GM18498 (cell line): ENCODE measurements at regions not wholly inside any gene's neighbourhood (a gene's known extent, or its start where the extent isn't known, plus 50 kb on each side); places are given as distances from the start of the nearest gene placed in this dataset.

Source experiments
- ATAC-seq: cut with Tn5 transposase; IDR thresholded peaks from one replicate; pipeline ENCODE4 v1.9.1; 2021; ENCODE audit warnings: mild to moderate bottlenecking, moderate library complexity; ENCODE audit not compliant: unreplicated experiment

GRCh38 chr12:3972576-3972975 is 99.4 kb upstream of the PARP11 start:
- ATAC-seq = no peak

DNA sequence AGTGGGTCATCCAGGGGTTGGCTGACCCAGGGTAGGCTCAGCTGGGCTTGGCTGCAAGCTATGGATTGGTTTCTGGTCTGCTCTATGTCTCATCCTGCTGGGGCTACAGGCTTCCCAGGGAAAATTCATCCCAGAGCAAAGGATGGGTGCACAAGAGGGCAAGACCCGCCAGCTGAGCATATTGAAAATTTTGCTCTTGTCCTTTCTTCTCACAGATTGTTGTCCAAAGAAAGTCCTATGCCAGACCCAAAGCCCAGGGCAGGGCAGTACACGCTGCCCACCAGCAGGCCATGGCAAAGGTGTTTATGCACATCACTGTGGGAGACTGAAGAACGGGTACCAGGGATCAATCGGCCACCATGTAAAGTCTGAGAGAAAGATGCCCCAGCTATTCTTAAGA is 95.3 kb upstream of the PARP11 start:
- no peak for ATAC-seq

DNA sequence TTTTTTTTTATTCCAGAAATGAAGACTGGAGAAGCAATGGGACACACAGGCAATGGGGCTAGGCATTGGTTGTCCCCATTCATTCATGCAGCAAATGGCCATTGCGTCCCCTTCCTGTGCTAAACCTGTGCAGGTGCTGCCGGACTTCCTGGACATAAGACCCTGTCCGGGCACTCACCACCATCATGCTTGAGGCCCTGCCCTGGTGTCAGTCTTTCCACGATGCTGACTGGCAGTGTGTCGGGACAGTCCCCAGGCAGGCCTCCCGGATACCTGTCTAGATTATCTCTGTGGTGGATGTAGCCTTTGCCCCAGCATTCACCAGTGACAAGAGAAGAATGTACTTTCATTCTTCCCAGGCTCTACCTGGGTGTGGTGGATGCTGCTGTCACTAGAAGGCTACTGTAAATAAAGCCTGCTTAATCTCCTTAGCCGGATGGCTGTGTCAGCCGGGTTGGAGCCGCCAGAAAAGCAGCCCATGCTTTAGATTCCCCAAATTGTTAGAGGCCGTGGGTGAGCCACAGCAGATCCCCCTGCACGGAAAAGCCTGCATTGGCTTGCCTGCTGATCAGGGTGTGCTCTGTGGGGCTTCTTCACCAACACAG is 94.5 kb upstream of the PARP11 start:
- no peak for ATAC-seq

DNA sequence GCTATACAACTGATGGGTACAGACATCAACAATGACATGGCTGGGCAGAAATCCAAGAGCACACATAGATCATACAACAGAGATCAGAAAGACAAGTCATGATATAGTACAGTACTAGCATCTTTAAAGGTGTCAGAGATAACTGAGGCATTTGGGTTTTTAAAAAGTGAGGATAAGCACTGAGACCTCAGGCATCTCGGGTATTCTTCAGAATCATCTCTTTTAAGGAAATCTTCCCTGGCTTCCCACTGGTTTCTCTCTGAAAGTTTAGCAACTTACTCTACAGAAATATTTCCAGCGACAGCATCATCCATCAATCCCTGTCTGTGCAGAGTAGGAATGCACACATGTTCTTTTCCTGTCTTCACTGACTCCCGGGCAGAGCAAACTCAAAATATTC is 93.2 kb upstream of the PARP11 start:
- ATAC-seq = no peak

DNA sequence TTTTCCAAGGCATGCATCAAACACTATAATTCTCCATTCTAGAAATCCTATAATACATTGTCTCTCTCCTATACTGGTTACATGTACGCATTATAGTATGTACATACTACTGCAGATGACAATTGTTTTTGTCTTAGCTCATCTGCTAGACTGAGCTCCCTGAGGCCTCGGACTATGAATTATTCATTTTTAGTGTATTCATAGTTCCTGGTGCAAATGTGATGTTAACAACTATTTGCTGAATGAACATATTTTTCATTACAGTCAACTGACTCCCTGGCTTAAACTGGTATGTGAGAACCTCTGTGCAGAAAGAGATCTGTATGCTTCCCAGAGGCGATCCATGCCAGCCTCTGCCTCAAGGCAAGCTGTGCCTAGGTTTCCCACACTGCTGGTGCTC is 91.8 kb upstream of the PARP11 start:
- no peak for ATAC-seq

DNA sequence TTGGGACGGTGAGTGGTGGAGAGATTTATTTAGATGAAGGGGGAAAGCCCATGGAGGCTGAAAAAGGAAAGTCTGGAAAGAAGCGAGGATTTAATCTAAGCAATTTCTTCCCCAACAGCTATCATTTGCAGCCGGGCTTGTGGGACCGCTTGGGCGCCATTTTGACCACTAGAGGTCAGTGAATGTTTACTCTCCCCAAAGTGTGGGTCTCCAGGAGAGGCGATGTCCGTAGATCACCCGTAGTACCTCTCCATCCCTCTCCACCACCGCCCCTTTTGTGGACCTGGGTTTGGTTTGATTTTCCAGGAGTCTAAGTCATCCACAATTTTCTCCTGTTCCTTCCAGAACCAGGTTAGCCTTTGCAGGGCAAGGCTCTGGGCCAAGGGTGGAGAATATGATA is 91.2 kb upstream of the PARP11 start:
- ATAC-seq = no peak

DNA sequence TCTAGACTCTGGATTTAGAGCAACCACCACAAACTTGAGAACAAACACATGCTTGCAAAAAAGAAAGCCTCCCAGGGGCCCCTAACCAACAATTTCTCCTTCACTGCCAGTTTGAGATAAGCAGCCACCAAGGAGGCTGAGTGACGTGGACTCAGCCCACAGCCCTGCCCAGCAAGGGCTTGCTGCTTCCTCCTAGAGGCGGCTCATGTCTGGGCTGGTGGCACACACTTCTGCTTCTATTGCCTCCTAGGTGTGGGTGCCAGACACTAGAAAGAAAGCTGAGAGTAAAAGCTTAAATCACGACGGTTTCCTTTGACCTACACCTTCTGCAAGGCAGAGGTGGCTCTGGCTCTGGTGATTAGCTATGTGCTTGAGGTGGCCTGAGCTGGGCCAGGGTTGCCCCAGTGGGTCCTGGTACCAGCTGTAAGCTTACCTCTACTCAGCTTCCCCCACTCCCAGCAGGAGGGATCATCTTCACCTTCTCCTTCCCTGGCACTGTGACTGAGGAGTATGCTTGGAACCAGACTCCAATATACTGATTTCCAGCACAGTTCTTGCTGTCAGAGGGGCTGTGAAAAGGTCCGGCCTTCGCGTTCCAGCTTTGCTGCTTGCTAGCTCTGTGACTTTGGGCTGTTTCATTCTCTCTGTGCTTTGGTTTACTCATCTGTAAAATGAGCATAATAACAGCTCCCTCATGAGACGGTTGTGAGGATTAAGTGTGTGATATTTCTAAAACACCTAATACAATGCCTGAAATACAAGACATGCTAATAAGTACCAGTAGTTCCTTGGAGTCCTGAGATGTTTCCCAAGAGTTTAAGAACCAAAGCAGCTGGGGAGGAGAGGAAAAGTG is 89.7 kb upstream of the PARP11 start:
- ATAC-seq = no peak

DNA sequence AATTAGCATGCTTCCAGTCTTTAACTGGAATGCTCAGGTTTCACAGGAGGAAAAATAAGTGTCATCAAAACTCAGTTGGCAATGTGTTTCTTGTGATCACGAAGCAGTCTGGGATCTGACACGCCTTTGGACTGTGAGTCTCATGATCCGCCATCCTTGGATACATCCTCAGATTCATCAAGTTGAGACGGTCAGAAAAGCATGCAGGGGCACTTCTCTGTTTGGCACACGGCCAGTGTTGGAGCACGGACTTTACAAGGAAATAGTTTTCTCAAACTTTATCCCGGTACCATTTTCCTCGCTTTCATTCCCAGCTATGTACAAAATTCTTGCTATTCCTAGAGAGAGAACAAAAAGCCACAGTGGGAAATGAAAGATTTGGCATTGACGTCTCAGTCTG is 88.4 kb upstream of the PARP11 start:
- ATAC-seq = no peak

DNA sequence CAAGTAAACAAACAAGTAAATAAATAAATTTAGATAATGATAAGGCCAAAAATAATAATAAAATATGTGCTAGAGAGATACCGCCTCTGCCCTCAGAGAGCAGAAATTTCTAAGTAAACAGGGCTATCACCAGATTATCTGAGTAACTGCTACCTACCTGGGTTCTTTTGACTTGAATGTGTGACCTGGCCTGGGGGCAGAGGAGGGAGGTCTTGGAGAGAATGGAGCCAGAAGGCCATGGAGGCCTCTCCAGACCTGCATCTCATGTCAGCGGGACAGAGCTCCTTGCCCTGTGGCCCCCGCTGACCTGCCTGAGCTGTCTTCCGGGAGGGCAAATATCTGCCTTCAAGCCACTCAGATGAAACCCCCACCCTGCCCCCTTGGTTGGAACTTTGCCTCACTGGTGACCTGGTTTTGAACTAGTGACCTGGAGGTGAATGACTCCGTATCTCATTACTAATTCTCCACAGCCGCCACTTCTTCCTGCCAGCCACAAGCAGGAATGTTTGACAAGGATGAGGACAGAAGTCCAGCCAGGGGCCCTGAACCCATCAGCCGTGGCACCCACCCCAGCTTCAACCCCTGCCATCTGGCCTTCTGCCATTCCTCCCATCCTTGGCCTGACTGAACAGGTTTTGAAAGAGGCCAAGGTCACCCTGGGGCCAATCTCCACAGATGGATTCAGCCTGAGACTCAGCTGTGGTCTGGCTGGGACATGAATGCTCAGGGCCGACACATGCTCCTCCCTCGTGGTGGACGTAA is 86.8 kb upstream of the PARP11 start:
- ATAC-seq = no peak

DNA sequence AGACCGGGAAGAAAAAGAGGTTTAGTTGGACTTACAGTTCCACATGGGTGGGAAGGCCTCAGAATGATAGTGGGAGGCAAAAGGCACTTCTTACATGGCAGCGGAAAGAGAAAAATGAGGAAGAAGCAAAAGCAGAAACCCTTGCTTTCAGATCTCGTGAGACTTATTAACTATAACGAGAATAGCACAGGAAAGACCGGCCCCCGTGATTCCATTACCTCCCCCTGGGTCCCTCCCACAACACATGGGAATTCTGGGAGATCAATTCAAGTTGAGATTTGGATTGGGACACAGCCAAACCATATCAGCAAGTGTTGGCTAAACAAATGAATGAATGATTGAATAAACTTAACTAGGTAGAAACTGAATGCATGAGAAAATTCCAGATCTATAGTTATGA is 85.3 kb upstream of the PARP11 start:
- ATAC-seq = no peak

GRCh38 chr12:3951380-3952135 is 78.4 kb upstream of the PARP11 start:
- no peak for ATAC-seq

- no peak for ATAC-seq
These were observed 77.6 kb upstream of the PARP11 start for GRCh38 chr12:3950714-3951320.

GRCh38 chr12:3947781-3948180 is 74.6 kb upstream of the PARP11 start:
- no peak for ATAC-seq

DNA sequence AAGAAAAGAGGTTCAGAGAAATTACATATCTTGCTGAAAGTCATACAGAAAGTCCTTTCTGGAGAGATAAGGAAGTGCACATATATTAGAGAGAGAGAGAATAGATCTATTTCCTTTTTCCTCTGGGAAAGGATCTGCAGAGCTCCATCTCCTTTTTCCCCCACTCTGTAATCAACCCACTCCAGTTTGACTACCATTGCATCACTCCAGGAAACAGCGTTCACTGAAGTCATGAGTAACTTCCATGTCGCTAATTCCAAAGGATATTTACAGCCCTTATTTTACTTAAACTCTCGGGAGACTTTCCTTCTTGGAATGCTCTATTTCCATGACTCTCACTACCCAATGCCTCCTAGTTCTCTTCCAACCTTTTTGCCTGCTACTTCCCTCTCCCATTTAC is 72.5 kb upstream of the PARP11 start:
- ATAC-seq = no peak

GRCh38 chr12:3944620-3945019 is 71.4 kb upstream of the PARP11 start:
- ATAC-seq = no peak

- ATAC-seq = no peak
These were observed 64.9 kb upstream of the PARP11 start for GRCh38 chr12:3938042-3938544.

DNA sequence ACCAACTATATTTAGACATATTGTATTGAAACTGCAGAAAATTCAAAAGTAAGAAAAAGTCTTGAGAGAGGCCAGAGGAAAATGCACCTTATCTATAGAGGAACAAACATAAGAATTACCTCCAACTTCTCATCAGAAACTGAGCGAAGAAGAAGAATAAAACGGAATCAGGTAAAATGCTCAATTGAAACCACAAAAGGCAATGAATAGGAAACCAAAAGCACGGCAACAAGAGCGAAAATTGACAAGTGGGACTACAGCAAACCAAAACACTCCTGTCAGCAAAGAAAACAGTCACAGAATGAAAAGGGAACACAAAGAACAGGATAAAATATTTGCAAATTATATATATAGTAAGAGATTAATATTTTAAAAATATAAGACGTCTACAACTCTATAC is 61.9 kb upstream of the PARP11 start:
- no peak for ATAC-seq

GRCh38 chr12:3933819-3934192 is 60.6 kb upstream of the PARP11 start:
- no peak for ATAC-seq

- ATAC-seq = no peak
These were observed 60.0 kb upstream of the PARP11 start for GRCh38 chr12:3933074-3933818.

- ATAC-seq = no peak
These were observed 58.6 kb upstream of the PARP11 start for GRCh38 chr12:3931776-3932175.
